ENCODE measurements at regions not wholly inside any gene's neighbourhood (a gene's known extent, or its start where the extent isn't known, plus 50 kb on each side); places are given as distances from the start of the nearest gene placed in this dataset.

- Histone ChIP-seq H3K9me3 (no peaks in the 10 kb centered on the region), H3K4me3 (ENCODE audit: low read depth in 1 of 2, low read length in 1 of 2) (no peak overlapping the region), H3K27me3 (no peaks in the 10 kb centered on the region), H3K36me3 (no peaks in the 10 kb centered on the region), H3K4me1 (ENCODE audit: control insufficient read depth in 1 of 2, insufficient read depth in 1 of 2, low read depth in 1 of 2, low read length in 1 of 2) (no peaks in the 10 kb centered on the region), H3K27ac (no peak overlapping the region)
- TF ChIP-seq CTCF (IDR thresholded peaks at IDR 0.05), result no peak
Measured at GRCh38 chr2:7567646-7568045, 650.4 kb downstream of the RNF144A start.

GRCh38 chr2:7570247-7570646 is 653.0 kb downstream of the RNF144A start:
- no peak overlapping the region for H3K4me3 ChIP-seq (ENCODE audit: low read depth in 1 of 2, low read length in 1 of 2)
- no peaks in the 10 kb centered on the region for H3K9me3 ChIP-seq
- H3K27me3 ChIP-seq, result peaks cover 6% of the 10 kb centered on the region
- no peak for TF ChIP-seq CTCF (IDR thresholded peaks at IDR 0.05)
- H3K4me1 ChIP-seq (ENCODE audit: control insufficient read depth in 1 of 2, insufficient read depth in 1 of 2, low read depth in 1 of 2, low read length in 1 of 2), result no peaks in the 10 kb centered on the region
- H3K36me3 ChIP-seq, result no peaks in the 10 kb centered on the region
- H3K27ac ChIP-seq, result no peak overlapping the region

GRCh38 chr2:7571701-7572100 is 654.5 kb downstream of the RNF144A start:
- no peak overlapping the region for H3K27ac ChIP-seq
- H3K4me3 ChIP-seq (ENCODE audit: low read depth in 1 of 2, low read length in 1 of 2), result no peak overlapping the region
- H3K4me1 ChIP-seq (ENCODE audit: control insufficient read depth in 1 of 2, insufficient read depth in 1 of 2, low read depth in 1 of 2, low read length in 1 of 2), result no peaks in the 10 kb centered on the region
- no peak for TF ChIP-seq CTCF (IDR thresholded peaks at IDR 0.05)
- no peaks in the 10 kb centered on the region for H3K36me3 ChIP-seq
- no peaks in the 10 kb centered on the region for H3K9me3 ChIP-seq
- peaks cover 6% of the 10 kb centered on the region for H3K27me3 ChIP-seq

- Histone ChIP-seq H3K9me3 (peaks cover 1% of the 10 kb centered on the region), H3K4me3 (ENCODE audit: low read depth in 1 of 2, low read length in 1 of 2) (no peak overlapping the region), H3K27me3 (peaks cover 6% of the 10 kb centered on the region)
Measured at GRCh38 chr2:7572450-7572849, 655.2 kb downstream of the RNF144A start.

GRCh38 chr2:7573166-7573825 is 656.1 kb downstream of the RNF144A start:
- Histone ChIP-seq H3K36me3 (no peaks in the 10 kb centered on the region), H3K4me3 (ENCODE audit: low read depth in 1 of 2, low read length in 1 of 2) (no peak overlapping the region), H3K9me3 (peaks cover 4% of the 10 kb centered on the region), H3K27ac (no peak overlapping the region), H3K4me1 (ENCODE audit: control insufficient read depth in 1 of 2, insufficient read depth in 1 of 2, low read depth in 1 of 2, low read length in 1 of 2) (no peaks in the 10 kb centered on the region), H3K27me3 (peaks cover 6% of the 10 kb centered on the region)
- no peak for TF ChIP-seq CTCF (IDR thresholded peaks at IDR 0.05)

More at GRCh38 chr2:7572450-7572849, 655.2 kb downstream of the RNF144A start:
- no peaks in the 10 kb centered on the region for H3K4me1 ChIP-seq (ENCODE audit: control insufficient read depth in 1 of 2, insufficient read depth in 1 of 2, low read depth in 1 of 2, low read length in 1 of 2)
- no peaks in the 10 kb centered on the region for H3K36me3 ChIP-seq
- TF ChIP-seq CTCF (IDR thresholded peaks at IDR 0.05), result no peak
- no peak overlapping the region for H3K27ac ChIP-seq
